ENCODE measurements at regions not wholly inside any gene's neighbourhood (a gene's known extent, or its start where the extent isn't known, plus 50 kb on each side); places are given as distances from the start of the nearest gene placed in this dataset.

- DNase-seq, result no peak
Measured at GRCh38 chr14:38839694-38840365, 263.2 kb downstream of the SEC23A start.

- DNase-seq, result no peak
Measured at GRCh38 chr14:38838979-38839323, 264.1 kb downstream of the SEC23A start.

- DNase-seq, result no peak
Measured at GRCh38 chr14:38838049-38838978, 264.7 kb downstream of the SEC23A start.

DNA sequence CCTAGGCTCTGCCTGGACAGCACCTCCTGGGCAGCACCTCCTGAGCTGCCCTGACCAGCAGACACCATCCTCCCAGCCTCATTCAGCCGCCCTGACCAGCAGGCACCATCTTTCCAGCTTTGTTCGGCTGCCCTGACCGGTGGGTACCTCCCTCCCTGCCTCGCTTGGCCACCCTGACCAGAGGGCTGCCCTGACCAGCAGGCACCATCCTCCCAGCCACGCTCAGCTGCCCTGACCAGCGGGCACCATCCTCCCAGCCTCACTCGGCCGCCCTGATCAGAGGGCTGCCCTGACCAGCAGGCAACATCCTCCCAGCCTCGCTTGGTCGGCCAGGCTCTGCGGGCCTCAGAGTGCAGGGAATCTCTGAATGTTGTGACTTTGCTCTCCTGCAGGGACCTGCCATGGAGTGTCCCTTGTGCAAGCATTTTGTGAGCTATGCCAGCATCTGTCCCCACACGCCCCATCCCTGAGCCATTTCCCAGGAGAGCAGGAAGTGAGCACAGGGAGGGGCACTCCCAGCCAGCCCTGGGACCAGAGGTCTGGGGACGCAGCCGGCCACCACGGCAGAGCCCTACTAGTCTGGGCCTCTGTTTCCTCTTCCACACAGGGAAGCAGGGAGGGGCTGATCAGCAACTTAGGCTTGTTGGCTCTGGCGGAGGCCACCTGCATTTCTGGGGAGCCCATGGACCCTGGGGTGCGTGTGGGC lies 265.5 kb downstream of the SEC23A start:
- no peak for DNase-seq

DNA sequence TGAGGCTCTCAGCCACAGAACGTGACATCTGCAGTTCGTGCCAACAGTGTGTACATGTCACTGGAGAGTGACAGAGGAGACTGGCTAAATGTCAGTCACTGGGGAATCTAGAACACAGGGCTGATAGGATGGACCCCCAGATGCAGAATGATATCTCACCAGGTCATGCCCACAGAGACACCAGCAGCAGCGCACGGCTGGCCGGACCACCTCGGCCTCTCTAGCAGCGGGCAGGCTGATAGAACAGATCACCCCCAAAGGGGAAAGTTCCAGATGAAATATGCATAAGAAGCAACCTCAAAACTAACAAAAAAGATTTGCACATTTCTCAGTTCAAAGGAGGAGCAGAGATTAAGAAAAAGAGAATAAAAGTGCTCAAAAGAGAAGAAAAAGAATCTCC lies 266.5 kb downstream of the SEC23A start:
- no peak for DNase-seq

- DNase-seq, result no peak
Measured at GRCh38 chr14:38835874-38836273, 267.2 kb downstream of the SEC23A start.

DNA sequence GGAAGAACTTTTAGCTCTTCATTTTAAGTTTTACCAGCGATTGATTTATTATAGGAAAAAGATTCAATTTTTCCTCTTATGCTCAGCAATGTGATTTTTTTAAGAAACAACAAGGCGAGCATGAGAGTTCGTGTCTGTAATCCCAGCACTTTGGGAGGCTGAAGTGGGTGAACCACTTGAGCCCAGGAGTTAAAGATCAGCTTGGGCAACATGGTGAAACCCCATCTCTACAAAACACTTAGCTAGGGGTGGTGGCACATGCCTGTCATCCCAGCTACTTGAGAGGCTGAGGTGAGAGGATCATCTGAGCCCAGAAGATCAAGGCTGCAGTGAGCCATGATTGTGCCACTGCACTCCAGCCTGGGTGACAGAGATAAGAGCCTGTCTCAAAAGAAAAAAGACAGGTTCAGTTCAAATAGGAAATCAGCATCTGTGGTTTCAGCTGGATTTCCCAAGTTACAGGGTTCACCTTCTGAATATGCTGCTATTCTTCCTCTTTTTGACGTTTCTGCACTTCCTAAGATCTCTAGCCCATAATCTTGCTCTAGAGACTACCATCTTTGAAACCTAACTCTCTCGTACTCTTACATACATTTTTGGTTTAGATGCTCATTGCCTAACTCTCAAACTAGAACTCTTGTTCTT lies 274.7 kb downstream of the SEC23A start:
- no peak for DNase-seq

DNA sequence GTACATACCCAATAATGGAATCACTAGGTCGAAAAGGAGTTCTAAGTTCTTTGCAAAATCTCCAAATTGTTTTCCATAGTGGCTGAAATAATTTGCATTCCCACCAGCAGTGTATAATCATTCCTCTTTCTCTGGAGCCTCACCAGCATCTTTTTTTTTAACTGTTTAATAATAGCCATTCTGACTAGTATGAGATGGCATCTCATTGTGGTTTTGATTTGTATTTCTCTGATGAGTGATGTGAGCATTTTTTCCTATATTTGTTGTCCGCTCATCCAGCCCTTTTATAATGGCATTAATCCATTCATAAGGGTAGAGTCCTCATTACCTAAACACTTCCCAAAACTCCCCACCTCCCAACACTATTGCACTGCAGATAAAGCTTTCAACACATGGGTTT lies 278.3 kb downstream of the SEC23A start:
- no peak for DNase-seq

GRCh38 chr14:38818555-38818954 lies 284.5 kb downstream of the SEC23A start:
- no peak for DNase-seq

- no peak for DNase-seq
Measured at GRCh38 chr14:38808734-38809455, 294.1 kb downstream of the SEC23A start.

GRCh38 chr14:38799671-38800070 lies 303.4 kb downstream of the SEC23A start:
- DNase-seq, result no peak

DNA sequence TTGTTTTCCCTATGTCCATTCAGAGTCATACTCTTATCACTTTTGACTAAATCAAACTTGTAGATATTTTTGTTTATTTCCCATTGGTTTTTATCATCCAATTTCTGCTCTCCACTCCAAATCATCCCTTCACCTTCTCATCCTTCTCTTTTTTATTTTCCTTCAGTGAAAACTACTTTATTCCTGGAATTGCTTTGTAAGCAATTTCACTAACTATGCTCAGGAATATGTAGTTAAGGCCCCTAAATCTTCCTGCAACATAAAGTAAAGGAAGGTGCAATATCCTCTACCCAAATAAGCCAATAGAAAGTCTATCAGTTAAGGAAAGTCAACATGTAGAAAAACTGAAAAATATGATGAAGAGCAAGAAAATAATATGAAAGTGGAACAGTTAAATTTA lies 308.4 kb downstream of the SEC23A start:
- DNase-seq, result no peak

DNA sequence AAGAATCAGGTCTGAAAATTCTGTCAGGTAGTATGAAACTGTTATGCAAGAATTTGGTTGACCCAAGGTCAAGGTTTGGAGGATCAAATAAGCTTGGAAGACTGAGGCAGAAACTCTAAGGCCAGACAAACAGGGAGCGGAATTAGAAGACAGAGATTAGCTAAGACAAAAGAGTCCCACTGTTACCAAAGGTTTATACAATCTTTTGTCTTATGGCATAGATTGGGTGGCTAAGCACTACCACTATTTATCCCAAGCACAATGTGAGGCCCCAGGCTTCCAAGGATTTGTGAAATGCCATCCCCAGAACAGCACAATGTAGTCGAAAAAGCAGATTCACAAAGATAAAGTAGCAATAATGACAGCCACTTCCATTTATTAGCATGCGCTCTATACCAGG lies 311.2 kb downstream of the SEC23A start:
- DNase-seq, result no peak

GRCh38 chr14:38790916-38791315 lies 312.1 kb downstream of the SEC23A start:
- no peak for DNase-seq

GRCh38 chr14:38789805-38790204 lies 313.2 kb downstream of the SEC23A start:
- no peak for DNase-seq

DNA sequence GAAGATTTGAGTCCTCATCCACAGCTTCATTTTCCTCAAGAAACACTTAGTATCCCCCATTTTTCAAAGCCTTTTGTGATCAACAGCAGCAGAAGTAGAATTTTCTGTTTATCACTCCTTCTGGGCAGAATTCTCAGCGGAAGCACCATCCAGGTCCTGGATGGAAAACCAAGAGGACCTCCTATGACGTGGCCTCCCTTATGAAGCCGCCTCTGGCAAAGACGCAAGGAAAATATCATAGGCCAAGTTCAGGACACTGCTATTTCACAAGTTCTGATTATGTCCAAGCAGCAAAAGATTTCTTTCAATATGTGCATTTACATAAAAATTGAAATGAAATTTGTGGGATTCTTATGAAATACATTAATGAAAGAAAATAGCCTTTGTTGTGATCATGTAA lies 315.0 kb downstream of the SEC23A start:
- DNase-seq, result no peak

- no peak for DNase-seq
Measured at GRCh38 chr14:38786921-38787320, 316.1 kb downstream of the SEC23A start.

GRCh38 chr14:38777401-38777800 lies 325.6 kb downstream of the SEC23A start:
- DNase-seq, result no peak

GRCh38 chr14:38775986-38776385 lies 327.0 kb downstream of the SEC23A start:
- DNase-seq, result no peak

DNA sequence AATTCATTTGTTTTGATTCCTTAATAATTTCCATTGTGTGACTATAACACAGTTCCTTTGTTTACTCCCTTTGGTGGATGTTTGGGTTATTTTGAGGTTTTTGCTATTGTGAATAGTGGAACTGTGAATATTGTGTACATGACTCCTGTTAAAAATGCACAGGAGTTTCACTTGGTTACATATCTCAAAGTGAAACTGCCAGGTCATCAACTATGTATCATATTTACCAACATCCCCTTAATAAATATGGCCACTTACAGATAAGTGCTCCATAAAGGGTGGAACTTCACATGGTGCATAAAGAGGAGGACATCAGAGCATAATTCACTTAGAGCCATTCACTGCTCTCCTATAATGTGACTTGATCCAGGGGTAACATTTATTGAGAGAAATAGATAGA lies 328.9 kb downstream of the SEC23A start:
- DNase-seq, result no peak

- no peak for DNase-seq
Measured at GRCh38 chr14:38770251-38770650, 332.8 kb downstream of the SEC23A start.

GRCh38 chr14:38762845-38763244 lies 340.2 kb downstream of the SEC23A start:
- DNase-seq, result no peak

GRCh38 chr14:38762426-38762825 lies 340.6 kb downstream of the SEC23A start:
- DNase-seq, result no peak

All from right hindlimb (tissue), 1 donor.